ENCODE measurements at regions not wholly inside any gene's neighbourhood (a gene's known extent, or its start where the extent isn't known, plus 50 kb on each side); places are given as distances from the start of the nearest gene placed in this dataset.

- H3K4me2 ChIP-seq (ENCODE audit: low read depth, low read length) = no peak overlapping the region
- H3K9ac ChIP-seq (ENCODE audit: low read length) = no peak overlapping the region
- H3K27me3 ChIP-seq (replicated peaks; ENCODE audit: insufficient read depth, low read length) = no peaks in the 10 kb centered on the region
- H3K4me3 ChIP-seq (ENCODE audit: low read length) = no peak overlapping the region
- no peak overlapping the region for H2AFZ ChIP-seq (ENCODE audit: low read length)
- DNase-seq = no peak
- H3K9me3 ChIP-seq (replicated peaks; ENCODE audit: insufficient read depth, low read length) = no peaks in the 10 kb centered on the region
- no peak overlapping the region for H3K27ac ChIP-seq (ENCODE audit: low read length)
- no peaks in the 10 kb centered on the region for H4K20me1 ChIP-seq (ENCODE audit: insufficient read depth, low read length)
- no peak for TF ChIP-seq EZH2phosphoT487 (IDR thresholded peaks at IDR 0.05; ENCODE audit: low read length)
- no peaks in the 10 kb centered on the region for H3K36me3 ChIP-seq (replicated peaks; ENCODE audit: insufficient read depth, low read length)
- no peaks in the 10 kb centered on the region for H3K9me2 ChIP-seq (replicated peaks; ENCODE audit: insufficient read depth, low read length)
- H3K79me2 ChIP-seq (ENCODE audit: low read length) = no peaks in the 10 kb centered on the region
- H3K4me1 ChIP-seq (ENCODE audit: low read length) = no peaks in the 10 kb centered on the region
- H3F3A ChIP-seq (ENCODE audit: insufficient read depth, low read length) = no peaks in the 10 kb centered on the region
Measured at GRCh38 chr1:100642826-100643225, 76.7 kb upstream of the VCAM1 start.

DNA sequence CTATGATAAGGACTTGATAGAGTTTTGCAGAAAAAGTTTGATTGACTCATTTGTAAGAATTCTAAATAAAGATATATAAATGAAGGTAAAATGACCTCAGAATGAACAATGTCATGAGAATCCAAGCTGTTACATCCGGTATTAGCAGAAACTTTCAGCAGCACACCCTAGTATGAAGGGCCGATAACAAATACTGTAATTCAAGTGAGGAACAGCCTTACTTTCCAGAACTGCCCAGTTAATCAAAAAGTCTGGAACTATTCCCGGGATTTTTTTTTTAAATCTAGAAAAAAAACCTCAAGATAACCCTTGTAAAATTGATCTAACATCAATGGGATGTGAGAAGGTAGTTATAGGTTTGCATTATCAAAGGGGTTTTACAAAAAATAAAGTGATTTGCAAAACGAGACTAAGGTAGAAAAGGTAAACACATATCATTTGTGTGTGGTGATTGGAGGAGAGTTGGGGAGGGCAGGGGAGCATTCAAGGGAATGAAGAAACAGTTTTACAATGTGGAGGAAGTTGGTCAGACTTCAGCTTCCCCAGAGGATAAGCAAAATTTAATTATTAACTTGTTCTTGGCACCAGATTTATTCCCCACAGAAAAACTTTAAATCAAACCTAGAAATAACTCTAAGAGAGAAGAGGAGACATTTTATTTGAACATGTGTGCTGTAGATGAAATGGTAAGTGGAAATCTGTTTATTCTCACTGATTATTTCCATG lies 75.9 kb upstream of the VCAM1 start:
- TF ChIP-seq, protein P1, sequence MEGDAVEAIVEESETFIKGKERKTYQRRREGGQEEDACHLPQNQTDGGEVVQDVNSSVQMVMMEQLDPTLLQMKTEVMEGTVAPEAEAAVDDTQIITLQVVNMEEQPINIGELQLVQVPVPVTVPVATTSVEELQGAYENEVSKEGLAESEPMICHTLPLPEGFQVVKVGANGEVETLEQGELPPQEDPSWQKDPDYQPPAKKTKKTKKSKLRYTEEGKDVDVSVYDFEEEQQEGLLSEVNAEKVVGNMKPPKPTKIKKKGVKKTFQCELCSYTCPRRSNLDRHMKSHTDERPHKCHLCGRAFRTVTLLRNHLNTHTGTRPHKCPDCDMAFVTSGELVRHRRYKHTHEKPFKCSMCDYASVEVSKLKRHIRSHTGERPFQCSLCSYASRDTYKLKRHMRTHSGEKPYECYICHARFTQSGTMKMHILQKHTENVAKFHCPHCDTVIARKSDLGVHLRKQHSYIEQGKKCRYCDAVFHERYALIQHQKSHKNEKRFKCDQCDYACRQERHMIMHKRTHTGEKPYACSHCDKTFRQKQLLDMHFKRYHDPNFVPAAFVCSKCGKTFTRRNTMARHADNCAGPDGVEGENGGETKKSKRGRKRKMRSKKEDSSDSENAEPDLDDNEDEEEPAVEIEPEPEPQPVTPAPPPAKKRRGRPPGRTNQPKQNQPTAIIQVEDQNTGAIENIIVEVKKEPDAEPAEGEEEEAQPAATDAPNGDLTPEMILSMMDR (IDR thresholded peaks at IDR 0.05; ENCODE audit: low read length) = no peak
- TF ChIP-seq EZH2 (optimal IDR thresholded peaks at IDR 0.05; ENCODE audit: low read depth, low read length) (no peak), EZH2phosphoT487 (IDR thresholded peaks at IDR 0.05; ENCODE audit: low read length) (no peak)
- Histone ChIP-seq H3K4me3 (ENCODE audit: low read length) (no peak overlapping the region), H3K4me2 (ENCODE audit: low read depth, low read length) (no peak overlapping the region), H3K4me1 (ENCODE audit: low read length) (no peaks in the 10 kb centered on the region), H3K9ac (ENCODE audit: low read length) (no peak overlapping the region), H4K20me1 (ENCODE audit: insufficient read depth, low read length) (no peaks in the 10 kb centered on the region), H3K36me3 (replicated peaks; ENCODE audit: insufficient read depth, low read length) (no peaks in the 10 kb centered on the region), H3K79me2 (ENCODE audit: low read length) (no peaks in the 10 kb centered on the region), H3K27me3 (replicated peaks; ENCODE audit: insufficient read depth, low read length) (no peaks in the 10 kb centered on the region), H3K9me3 (replicated peaks; ENCODE audit: insufficient read depth, low read length) (no peaks in the 10 kb centered on the region), H2AFZ (ENCODE audit: low read length) (no peak overlapping the region), H3K9me2 (replicated peaks; ENCODE audit: insufficient read depth, low read length) (no peaks in the 10 kb centered on the region), H3K27ac (ENCODE audit: low read length) (no peak overlapping the region), H3F3A (ENCODE audit: insufficient read depth, low read length) (no peaks in the 10 kb centered on the region)
- no peak for DNase-seq

GRCh38 chr1:100646001-100646400 lies 73.5 kb upstream of the VCAM1 start:
- TF ChIP-seq, protein P1 (IDR thresholded peaks at IDR 0.05; ENCODE audit: low read length) = no peak
- H3K4me2 ChIP-seq (ENCODE audit: low read depth, low read length) = no peak overlapping the region

DNA sequence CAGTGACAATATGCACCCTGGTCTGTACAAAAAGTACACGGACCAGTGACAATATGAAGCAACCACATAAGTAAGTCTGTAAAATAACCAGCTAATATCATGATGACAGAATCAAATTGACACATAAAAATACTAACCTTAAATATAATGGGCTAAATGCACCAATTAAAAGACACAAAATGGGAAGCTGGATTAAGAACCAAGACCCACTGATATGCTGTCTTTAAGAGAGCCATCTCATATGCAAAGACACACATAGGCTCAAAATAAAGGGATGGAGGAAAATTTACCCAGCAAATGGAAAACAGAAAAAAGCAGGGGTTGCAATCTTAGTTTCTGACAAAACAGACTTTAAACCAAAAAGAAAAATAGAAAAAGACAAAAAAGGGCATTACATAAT lies 70.4 kb upstream of the VCAM1 start:
- no peaks in the 10 kb centered on the region for H3F3A ChIP-seq (ENCODE audit: insufficient read depth, low read length)
- no peak for DNase-seq
- H3K9ac ChIP-seq (ENCODE audit: low read length) = no peak overlapping the region
- no peaks in the 10 kb centered on the region for H3K27me3 ChIP-seq (replicated peaks; ENCODE audit: insufficient read depth, low read length)
- no peak overlapping the region for H2AFZ ChIP-seq (ENCODE audit: low read length)
- no peaks in the 10 kb centered on the region for H3K36me3 ChIP-seq (replicated peaks; ENCODE audit: insufficient read depth, low read length)
- H3K9me3 ChIP-seq (replicated peaks; ENCODE audit: insufficient read depth, low read length) = no peaks in the 10 kb centered on the region
- H3K79me2 ChIP-seq (ENCODE audit: low read length) = no peaks in the 10 kb centered on the region
- H3K9me2 ChIP-seq (replicated peaks; ENCODE audit: insufficient read depth, low read length) = no peaks in the 10 kb centered on the region
- TF ChIP-seq EZH2 (optimal IDR thresholded peaks at IDR 0.05; ENCODE audit: low read depth, low read length) = no peak
- TF ChIP-seq, protein P1 (IDR thresholded peaks at IDR 0.05; ENCODE audit: low read length) = no peak
- TF ChIP-seq EZH2phosphoT487 (IDR thresholded peaks at IDR 0.05; ENCODE audit: low read length) = no peak
- no peak overlapping the region for H3K4me2 ChIP-seq (ENCODE audit: low read depth, low read length)
- no peak overlapping the region for H3K27ac ChIP-seq (ENCODE audit: low read length)
- H4K20me1 ChIP-seq (ENCODE audit: insufficient read depth, low read length) = no peaks in the 10 kb centered on the region
- H3K4me3 ChIP-seq (ENCODE audit: low read length) = no peak overlapping the region
- no peaks in the 10 kb centered on the region for H3K4me1 ChIP-seq (ENCODE audit: low read length)

More at GRCh38 chr1:100646001-100646400, 73.5 kb upstream of the VCAM1 start:
- H3K27me3 ChIP-seq (replicated peaks; ENCODE audit: insufficient read depth, low read length) = no peaks in the 10 kb centered on the region
- no peaks in the 10 kb centered on the region for H3K9me2 ChIP-seq (replicated peaks; ENCODE audit: insufficient read depth, low read length)
- H3K4me3 ChIP-seq (ENCODE audit: low read length) = no peak overlapping the region
- no peak overlapping the region for H2AFZ ChIP-seq (ENCODE audit: low read length)
- no peak overlapping the region for H3K9ac ChIP-seq (ENCODE audit: low read length)
- H3F3A ChIP-seq (ENCODE audit: insufficient read depth, low read length) = no peaks in the 10 kb centered on the region
- no peaks in the 10 kb centered on the region for H3K79me2 ChIP-seq (ENCODE audit: low read length)
- H3K36me3 ChIP-seq (replicated peaks; ENCODE audit: insufficient read depth, low read length) = no peaks in the 10 kb centered on the region
- no peaks in the 10 kb centered on the region for H4K20me1 ChIP-seq (ENCODE audit: insufficient read depth, low read length)
- no peak for DNase-seq
- H3K4me1 ChIP-seq (ENCODE audit: low read length) = no peaks in the 10 kb centered on the region
- no peak overlapping the region for H3K27ac ChIP-seq (ENCODE audit: low read length)
- H3K9me3 ChIP-seq (replicated peaks; ENCODE audit: insufficient read depth, low read length) = no peaks in the 10 kb centered on the region

Measured in MM.1S (cell line).